Osteocyte (in vitro differentiated cells): ENCODE measurements at regions not wholly inside any gene's neighbourhood (a gene's known extent, or its start where the extent isn't known, plus 50 kb on each side); places are given as distances from the start of the nearest gene placed in this dataset.

ENCODE experiments used
- DNase-seq: peaks from one replicate; pipeline ENCODE4 v3.0.0; 2021; ENCODE audit warnings: mixed read lengths; ENCODE audit not compliant: unreplicated experiment; ENCODE audit errors: extremely low spot score
- H3K27ac Mint-ChIP-seq: one replicate; pipeline ENCODE4 v1.8.0; 2021; ENCODE audit warnings: mild to moderate bottlenecking, mixed read lengths; ENCODE audit not compliant: unreplicated experiment
- H3K27me3 Mint-ChIP-seq: one replicate; pipeline ENCODE4 v1.8.0; 2021; ENCODE audit warnings: mixed read lengths; ENCODE audit not compliant: unreplicated experiment
- H3K36me3 Mint-ChIP-seq: one replicate; pipeline ENCODE4 v1.8.0; 2021; ENCODE audit warnings: mixed read lengths; ENCODE audit not compliant: unreplicated experiment
- H3K4me1 Mint-ChIP-seq: one replicate; pipeline ENCODE4 v1.8.0; 2021; ENCODE audit warnings: mixed read lengths; ENCODE audit not compliant: unreplicated experiment
- H3K4me3 Mint-ChIP-seq: one replicate; pipeline ENCODE4 v1.8.0; 2021; ENCODE audit warnings: mild to moderate bottlenecking, moderate library complexity, mixed read lengths; ENCODE audit not compliant: unreplicated experiment
- H3K9me3 Mint-ChIP-seq: one replicate; pipeline ENCODE4 v1.8.0; 2021; ENCODE audit warnings: mixed read lengths; ENCODE audit not compliant: unreplicated experiment
- TF ChIP-seq, protein P1 (sequence below): fragments of 200-600 bp; sonication (generic); IDR thresholded peaks from 2 replicates; pipeline ENCODE4 v1.5.0; 2021; ENCODE audit warnings: antibody characterized with exemption, mild to moderate bottlenecking, moderate library complexity

DNA sequence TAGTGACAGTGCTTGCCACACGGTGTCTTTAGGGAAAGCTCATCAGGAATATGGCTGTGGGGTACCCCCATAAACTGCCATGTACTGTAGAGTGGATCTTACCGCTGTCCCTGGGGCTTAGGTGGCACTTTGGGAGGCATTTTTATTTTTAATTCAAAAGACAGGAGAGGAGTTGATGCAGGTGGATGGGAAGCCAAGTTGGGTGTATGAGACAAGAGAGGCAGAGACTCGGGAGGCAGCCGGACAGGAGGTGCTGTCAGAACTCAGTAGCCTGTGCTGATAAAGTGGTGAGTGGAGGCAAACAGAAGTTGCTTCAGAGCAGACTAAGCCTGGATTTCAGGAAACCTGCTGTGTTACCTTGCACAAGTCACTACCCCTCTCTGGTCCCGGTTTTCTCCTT lies 185.9 kb downstream of the TMEM132E start:
- Mint-ChIP-seq H3K27ac (no peak overlapping the region), H3K4me1 (no peaks in the 10 kb centered on the region), H3K27me3 (no peaks in the 10 kb centered on the region), H3K4me3 (no peak overlapping the region), H3K36me3 (no peaks in the 10 kb centered on the region), H3K9me3 (no peaks in the 10 kb centered on the region)
- TF ChIP-seq, protein P1, sequence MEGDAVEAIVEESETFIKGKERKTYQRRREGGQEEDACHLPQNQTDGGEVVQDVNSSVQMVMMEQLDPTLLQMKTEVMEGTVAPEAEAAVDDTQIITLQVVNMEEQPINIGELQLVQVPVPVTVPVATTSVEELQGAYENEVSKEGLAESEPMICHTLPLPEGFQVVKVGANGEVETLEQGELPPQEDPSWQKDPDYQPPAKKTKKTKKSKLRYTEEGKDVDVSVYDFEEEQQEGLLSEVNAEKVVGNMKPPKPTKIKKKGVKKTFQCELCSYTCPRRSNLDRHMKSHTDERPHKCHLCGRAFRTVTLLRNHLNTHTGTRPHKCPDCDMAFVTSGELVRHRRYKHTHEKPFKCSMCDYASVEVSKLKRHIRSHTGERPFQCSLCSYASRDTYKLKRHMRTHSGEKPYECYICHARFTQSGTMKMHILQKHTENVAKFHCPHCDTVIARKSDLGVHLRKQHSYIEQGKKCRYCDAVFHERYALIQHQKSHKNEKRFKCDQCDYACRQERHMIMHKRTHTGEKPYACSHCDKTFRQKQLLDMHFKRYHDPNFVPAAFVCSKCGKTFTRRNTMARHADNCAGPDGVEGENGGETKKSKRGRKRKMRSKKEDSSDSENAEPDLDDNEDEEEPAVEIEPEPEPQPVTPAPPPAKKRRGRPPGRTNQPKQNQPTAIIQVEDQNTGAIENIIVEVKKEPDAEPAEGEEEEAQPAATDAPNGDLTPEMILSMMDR = no peak
- DNase-seq = no peak

DNA sequence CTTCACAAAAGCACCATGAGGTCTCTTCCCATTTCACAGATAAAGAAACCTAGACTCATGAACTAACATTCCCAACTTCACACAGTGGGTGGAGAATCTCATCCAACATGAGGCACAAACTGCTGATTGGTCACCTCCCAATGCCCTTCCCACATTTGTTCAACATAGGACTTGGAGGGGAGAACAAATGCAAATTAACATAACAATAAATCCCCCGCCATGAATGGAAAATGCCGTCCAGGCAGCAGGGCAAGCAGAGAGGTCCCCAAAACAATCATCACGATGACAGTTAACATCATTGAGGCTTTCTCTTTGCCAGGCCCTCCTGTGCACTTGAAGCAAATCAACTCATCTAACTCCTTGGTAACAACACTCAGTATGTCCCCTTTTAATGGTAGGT lies 185.3 kb downstream of the TMEM132E start:
- Mint-ChIP-seq H3K36me3 (no peaks in the 10 kb centered on the region), H3K9me3 (no peaks in the 10 kb centered on the region), H3K4me1 (no peaks in the 10 kb centered on the region), H3K27me3 (no peaks in the 10 kb centered on the region), H3K27ac (no peak overlapping the region), H3K4me3 (no peak overlapping the region)
- TF ChIP-seq, protein P1 = no peak
- no peak for DNase-seq

GRCh38 chr17:34763728-34764665 lies 184.6 kb downstream of the TMEM132E start:
- Mint-ChIP-seq H3K36me3 (no peaks in the 10 kb centered on the region), H3K27me3 (no peaks in the 10 kb centered on the region), H3K4me3 (no peak overlapping the region), H3K4me1 (no peaks in the 10 kb centered on the region), H3K27ac (no peak overlapping the region), H3K9me3 (no peaks in the 10 kb centered on the region)
- no peak for DNase-seq
- TF ChIP-seq, protein P1 = no peak

DNA sequence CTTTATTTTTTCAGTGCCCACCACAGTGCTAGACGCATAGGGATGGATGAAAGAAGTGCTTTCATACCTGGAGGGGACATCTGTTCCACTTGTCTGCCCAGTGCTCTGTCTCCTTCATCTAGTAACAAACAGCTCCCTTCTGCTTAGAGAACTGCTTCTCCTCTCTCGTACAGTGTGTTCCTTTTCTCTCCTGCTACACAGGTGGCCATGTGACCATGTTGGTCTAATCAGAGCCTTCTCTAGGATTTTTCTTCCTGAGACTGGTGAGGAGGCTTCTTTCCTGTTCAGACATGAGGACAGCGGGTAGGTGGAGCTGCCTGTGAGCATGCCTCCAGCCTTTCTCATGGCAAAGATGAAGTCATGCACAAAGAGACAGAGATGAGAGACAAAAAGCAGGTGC lies 182.7 kb downstream of the TMEM132E start:
- no peaks in the 10 kb centered on the region for H3K9me3 Mint-ChIP-seq
- H3K27me3 Mint-ChIP-seq = no peaks in the 10 kb centered on the region
- no peak overlapping the region for H3K27ac Mint-ChIP-seq
- TF ChIP-seq, protein P1 = no peak
- no peak for DNase-seq
- no peaks in the 10 kb centered on the region for H3K4me1 Mint-ChIP-seq
- H3K36me3 Mint-ChIP-seq = no peaks in the 10 kb centered on the region
- H3K4me3 Mint-ChIP-seq = no peak overlapping the region

GRCh38 chr17:34761646-34762045 lies 182.3 kb downstream of the TMEM132E start:
- Mint-ChIP-seq H3K4me3 (no peak overlapping the region), H3K27ac (no peak overlapping the region), H3K4me1 (no peaks in the 10 kb centered on the region), H3K27me3 (no peaks in the 10 kb centered on the region), H3K36me3 (no peaks in the 10 kb centered on the region), H3K9me3 (no peaks in the 10 kb centered on the region)
- DNase-seq = no peak
- TF ChIP-seq, protein P1 = no peak
